Parathyroid adenoma (tissue), 2 donors: ENCODE measurements at regions not wholly inside any gene's neighbourhood (a gene's known extent, or its start where the extent isn't known, plus 50 kb on each side); places are given as distances from the start of the nearest gene placed in this dataset.

Experiments
- H2AFZ ChIP-seq: fragments of 300-600 bp; sonication (generic); one replicate; pipeline ENCODE4 v1.7.0; 2017; ENCODE audit warnings: antibody characterized with exemption, mild to moderate bottlenecking
- H3K27ac ChIP-seq: fragments of 300-600 bp; sonication (generic); one replicate; pipeline ENCODE4 v1.7.0; 2017
- H3K27me3 ChIP-seq: fragments of 300-600 bp; sonication (generic); one replicate; pipeline ENCODE4 v1.7.0; 2017; ENCODE audit warnings: low read length; ENCODE audit not compliant: control insufficient read depth, insufficient read depth
- H3K36me3 ChIP-seq: fragments of 300-600 bp; sonication (generic); one replicate; pipeline ENCODE4 v1.7.0; 2017; ENCODE audit warnings: low read length; ENCODE audit not compliant: control insufficient read depth, insufficient read depth
- H3K4me1 ChIP-seq: fragments of 300-600 bp; sonication (generic); one replicate; pipeline ENCODE4 v1.7.0; 2017; ENCODE audit warnings: control low read depth
- H3K4me2 ChIP-seq: fragments of 300-600 bp; sonication (generic); one replicate; pipeline ENCODE4 v1.7.0; 2017; ENCODE audit warnings: low read length
- H3K4me3 ChIP-seq: fragments of 300-600 bp; sonication (generic); one replicate; pipeline ENCODE4 v1.7.0; 2017; ENCODE audit warnings: low read depth, low read length
- H3K79me2 ChIP-seq: fragments of 300-600 bp; sonication (generic); one replicate; pipeline ENCODE4 v1.7.0; 2017; ENCODE audit warnings: control low read depth
- H3K9ac ChIP-seq: fragments of 300-600 bp; sonication (generic); one replicate; pipeline ENCODE4 v1.7.0; 2017; ENCODE audit warnings: mild to moderate bottlenecking
- H3K9me3 ChIP-seq: fragments of 300-600 bp; sonication (generic); one replicate; pipeline ENCODE4 v1.7.0; 2017; ENCODE audit warnings: low read length; ENCODE audit not compliant: control insufficient read depth
- CTCF ChIP-seq: fragments of 300-600 bp; sonication (generic); IDR thresholded peaks from one replicate; pipeline ENCODE4 v1.7.0; 2017; ENCODE audit warnings: antibody characterized with exemption, mild to moderate bottlenecking
- donor health status: primary hyperparathyroidism.

GRCh38 chr12:90301561-90302133 is 593.0 kb upstream of the ATP2B1 start:
- no peak overlapping the region for H3K4me2 ChIP-seq
- no peak overlapping the region for H3K9ac ChIP-seq
- H3K79me2 ChIP-seq = no peaks in the 10 kb centered on the region
- no peaks in the 10 kb centered on the region for H3K4me1 ChIP-seq
- no peak overlapping the region for H2AFZ ChIP-seq
- H3K4me3 ChIP-seq = no peak overlapping the region
- no peaks in the 10 kb centered on the region for H3K27me3 ChIP-seq
- TF ChIP-seq CTCF = no peak
- no peaks in the 10 kb centered on the region for H3K9me3 ChIP-seq
- H3K27ac ChIP-seq = no peak overlapping the region
- H3K36me3 ChIP-seq = no peaks in the 10 kb centered on the region

DNA sequence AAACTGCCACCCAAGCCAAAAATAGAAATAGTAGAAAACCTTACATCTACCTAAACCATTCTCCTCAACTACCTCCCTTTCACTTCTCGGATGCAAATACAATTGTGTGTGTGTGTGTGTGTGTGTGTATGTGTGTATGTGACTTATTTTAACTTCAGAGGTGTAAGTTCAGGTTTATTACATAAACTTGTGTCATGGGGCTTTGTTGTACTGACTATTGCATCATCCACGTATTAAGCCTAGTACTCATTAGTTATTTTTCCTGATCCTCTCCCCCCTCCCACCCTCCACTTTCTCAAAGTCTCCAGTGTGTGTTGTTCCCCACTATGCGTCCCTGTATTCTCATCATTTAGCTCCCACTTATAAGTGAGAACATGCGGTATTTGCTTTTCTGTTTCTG is 592.5 kb upstream of the ATP2B1 start:
- H3K9me3 ChIP-seq = no peaks in the 10 kb centered on the region
- no peak overlapping the region for H3K9ac ChIP-seq
- no peak overlapping the region for H3K4me2 ChIP-seq
- no peaks in the 10 kb centered on the region for H3K79me2 ChIP-seq
- no peaks in the 10 kb centered on the region for H3K27me3 ChIP-seq
- no peaks in the 10 kb centered on the region for H3K4me1 ChIP-seq
- no peak for TF ChIP-seq CTCF
- no peak overlapping the region for H3K27ac ChIP-seq
- H3K36me3 ChIP-seq = no peaks in the 10 kb centered on the region
- H3K4me3 ChIP-seq = no peak overlapping the region
- no peak overlapping the region for H2AFZ ChIP-seq

GRCh38 chr12:90299666-90300065 is 591.0 kb upstream of the ATP2B1 start:
- Histone ChIP-seq H3K27me3 (no peaks in the 10 kb centered on the region), H3K79me2 (no peaks in the 10 kb centered on the region), H3K9me3 (no peaks in the 10 kb centered on the region), H3K36me3 (no peaks in the 10 kb centered on the region), H3K4me2 (no peak overlapping the region), H3K4me1 (no peaks in the 10 kb centered on the region), H3K4me3 (no peak overlapping the region), H3K27ac (no peak overlapping the region), H3K9ac (no peak overlapping the region), H2AFZ (no peak overlapping the region)
- no peak for TF ChIP-seq CTCF

- H3K27me3 ChIP-seq = no peaks in the 10 kb centered on the region
- no peaks in the 10 kb centered on the region for H3K9me3 ChIP-seq
- no peaks in the 10 kb centered on the region for H3K36me3 ChIP-seq
- no peak overlapping the region for H2AFZ ChIP-seq
- no peak for TF ChIP-seq CTCF
- no peak overlapping the region for H3K9ac ChIP-seq
- no peak overlapping the region for H3K27ac ChIP-seq
- H3K79me2 ChIP-seq = no peaks in the 10 kb centered on the region
- no peaks in the 10 kb centered on the region for H3K4me1 ChIP-seq
- H3K4me3 ChIP-seq = no peak overlapping the region
- H3K4me2 ChIP-seq = no peak overlapping the region
These were observed 590.5 kb upstream of the ATP2B1 start for GRCh38 chr12:90299121-90299520.

GRCh38 chr12:90298289-90298948 is 589.8 kb upstream of the ATP2B1 start:
- H3K4me2 ChIP-seq = no peak overlapping the region
- H3K9ac ChIP-seq = no peak overlapping the region
- no peak overlapping the region for H3K4me3 ChIP-seq
- H3K27ac ChIP-seq = no peak overlapping the region
- H2AFZ ChIP-seq = peak overlapping the region; percentile 2
- no peaks in the 10 kb centered on the region for H3K9me3 ChIP-seq
- no peak for TF ChIP-seq CTCF
- H3K79me2 ChIP-seq = no peaks in the 10 kb centered on the region
- no peaks in the 10 kb centered on the region for H3K36me3 ChIP-seq
- peaks cover 2% of the 10 kb centered on the region for H3K4me1 ChIP-seq
- H3K27me3 ChIP-seq = no peaks in the 10 kb centered on the region
